ENCODE measurements at regions not wholly inside any gene's neighbourhood (a gene's known extent, or its start where the extent isn't known, plus 50 kb on each side); places are given as distances from the start of the nearest gene placed in this dataset.

DNA sequence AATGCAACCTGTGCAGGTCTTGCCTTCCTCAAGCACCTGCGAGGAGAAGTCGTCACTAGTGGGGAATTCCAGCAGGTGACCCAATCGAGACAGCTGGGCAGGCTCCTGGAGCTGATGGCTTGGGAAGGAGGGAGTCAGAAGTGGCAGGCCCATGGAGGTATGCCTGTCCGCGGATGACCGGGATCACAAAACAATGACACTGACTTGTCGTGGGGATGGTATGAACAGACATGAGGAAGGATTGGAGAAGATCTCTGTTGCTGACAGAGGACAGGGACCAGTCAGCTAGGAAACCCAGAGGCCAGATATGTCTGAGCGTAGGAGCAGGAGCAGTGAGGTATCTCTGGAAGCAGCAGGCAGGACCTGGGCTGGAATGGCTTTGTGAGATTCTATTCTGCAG, 233.3 kb downstream of the SOX9 start:
- Histone ChIP-seq H3K27ac (ENCODE audit: low read depth in 1 of 2, low read length in 2 of 2) (no peak overlapping the region), H3K4me1 (ENCODE audit: insufficient read depth, low read length) (no peaks in the 10 kb centered on the region), H3K4me3 (ENCODE audit: low read length) (no peak overlapping the region), H3K9me3 (ENCODE audit: control insufficient read depth in 1 of 2, insufficient read depth in 1 of 2, low read length in 2 of 2) (peaks cover 4 to 33% of the 10 kb centered on the region in 2 experiments), H3K27me3 (ENCODE audit: control insufficient read depth in 1 of 2, insufficient read depth in 2 of 2, low read length in 2 of 2) (no peaks in the 10 kb centered on the region), H3K36me3 (ENCODE audit: insufficient read depth, low read length) (no peaks in the 10 kb centered on the region)
- intact Hi-C loops (cut with DNase I, micrococcal nuclease), result no loop called here
- no peaks in the 10 kb centered on the region for H3K36me3 Mint-ChIP-seq (ENCODE audit: low read depth)
- POLR2A ChIA-PET, result no interaction called here
- no peak for ATAC-seq (ENCODE audit: poor library complexity)
- no peaks in the 10 kb centered on the region for H3K4me1 Mint-ChIP-seq (ENCODE audit: low read depth)
- no peak overlapping the region for H3K4me3 Mint-ChIP-seq
- CTCF ChIA-PET, result no interaction called here
- H3K9me3 Mint-ChIP-seq, result peaks cover 11% of the 10 kb centered on the region
- peaks cover 7% of the 10 kb centered on the region for H3K27me3 Mint-ChIP-seq
- TF ChIP-seq, protein P1, sequence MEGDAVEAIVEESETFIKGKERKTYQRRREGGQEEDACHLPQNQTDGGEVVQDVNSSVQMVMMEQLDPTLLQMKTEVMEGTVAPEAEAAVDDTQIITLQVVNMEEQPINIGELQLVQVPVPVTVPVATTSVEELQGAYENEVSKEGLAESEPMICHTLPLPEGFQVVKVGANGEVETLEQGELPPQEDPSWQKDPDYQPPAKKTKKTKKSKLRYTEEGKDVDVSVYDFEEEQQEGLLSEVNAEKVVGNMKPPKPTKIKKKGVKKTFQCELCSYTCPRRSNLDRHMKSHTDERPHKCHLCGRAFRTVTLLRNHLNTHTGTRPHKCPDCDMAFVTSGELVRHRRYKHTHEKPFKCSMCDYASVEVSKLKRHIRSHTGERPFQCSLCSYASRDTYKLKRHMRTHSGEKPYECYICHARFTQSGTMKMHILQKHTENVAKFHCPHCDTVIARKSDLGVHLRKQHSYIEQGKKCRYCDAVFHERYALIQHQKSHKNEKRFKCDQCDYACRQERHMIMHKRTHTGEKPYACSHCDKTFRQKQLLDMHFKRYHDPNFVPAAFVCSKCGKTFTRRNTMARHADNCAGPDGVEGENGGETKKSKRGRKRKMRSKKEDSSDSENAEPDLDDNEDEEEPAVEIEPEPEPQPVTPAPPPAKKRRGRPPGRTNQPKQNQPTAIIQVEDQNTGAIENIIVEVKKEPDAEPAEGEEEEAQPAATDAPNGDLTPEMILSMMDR (IDR thresholded peaks at IDR 0.05), result no peak
- DNase-seq, result no peak
- H3K27ac Mint-ChIP-seq, result no peak overlapping the region

DNA sequence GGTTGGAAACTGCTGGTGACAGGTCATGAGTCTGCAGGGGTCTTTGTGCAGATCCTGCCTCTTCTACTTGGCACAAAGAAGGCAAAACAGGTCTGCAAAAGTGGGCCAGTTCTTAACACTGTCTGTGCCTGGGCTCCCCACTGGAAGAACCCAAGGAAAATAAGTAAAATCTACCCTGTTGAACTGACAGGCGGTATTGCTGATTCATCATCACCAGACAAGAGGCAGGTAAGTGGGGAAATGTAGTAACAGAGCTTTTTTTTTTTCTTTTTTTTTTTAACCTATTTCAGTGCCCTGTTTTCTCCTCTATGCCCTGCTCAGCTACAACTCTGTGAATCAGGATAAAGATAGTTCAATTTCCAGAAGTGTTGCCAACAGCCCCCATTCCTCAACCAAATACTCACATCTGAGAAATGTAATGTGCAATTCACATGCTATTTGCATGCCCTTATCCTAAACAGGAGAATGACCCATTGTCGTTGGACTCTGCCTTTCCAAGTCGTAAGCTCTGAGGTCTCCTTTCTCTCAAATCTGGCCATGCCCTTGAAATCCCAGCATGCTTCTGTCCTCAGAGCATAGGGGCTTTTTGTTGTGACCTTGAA, 237.0 kb downstream of the SOX9 start:
- H3K4me1 Mint-ChIP-seq (ENCODE audit: low read depth), result no peaks in the 10 kb centered on the region
- no peak overlapping the region for H3K27ac Mint-ChIP-seq
- no peak overlapping the region for H3K27ac ChIP-seq (ENCODE audit: low read depth in 1 of 2, low read length in 2 of 2)
- intact Hi-C loops (cut with DNase I, micrococcal nuclease), result loop anchor here in 1 of 2 experiments (5.0 kb wide), 1 partner anchor 61 kb away; no protein-coding TSS in a partner anchor
- no peaks in the 10 kb centered on the region for H3K36me3 ChIP-seq (ENCODE audit: insufficient read depth, low read length)
- H3K9me3 ChIP-seq (ENCODE audit: control insufficient read depth in 1 of 2, insufficient read depth in 1 of 2, low read length in 2 of 2), result peaks cover 4 to 9% of the 10 kb centered on the region in 2 experiments
- no peaks in the 10 kb centered on the region for H3K4me1 ChIP-seq (ENCODE audit: insufficient read depth, low read length)
- H3K36me3 Mint-ChIP-seq (ENCODE audit: low read depth), result no peaks in the 10 kb centered on the region
- TF ChIP-seq, protein P1 (IDR thresholded peaks at IDR 0.05), result no peak
- H3K27me3 ChIP-seq (ENCODE audit: control insufficient read depth in 1 of 2, insufficient read depth in 2 of 2, low read length in 2 of 2), result no peaks in the 10 kb centered on the region
- POLR2A ChIA-PET, result no interaction called here
- no peak overlapping the region for H3K4me3 Mint-ChIP-seq
- H3K27me3 Mint-ChIP-seq, result peaks cover 5% of the 10 kb centered on the region
- DNase-seq (no peak), ATAC-seq (ENCODE audit: poor library complexity) (no peak)
- no peak overlapping the region for H3K4me3 ChIP-seq (ENCODE audit: low read length)
- CTCF ChIA-PET, result no interaction called here
- peaks cover 14% of the 10 kb centered on the region for H3K9me3 Mint-ChIP-seq

DNA sequence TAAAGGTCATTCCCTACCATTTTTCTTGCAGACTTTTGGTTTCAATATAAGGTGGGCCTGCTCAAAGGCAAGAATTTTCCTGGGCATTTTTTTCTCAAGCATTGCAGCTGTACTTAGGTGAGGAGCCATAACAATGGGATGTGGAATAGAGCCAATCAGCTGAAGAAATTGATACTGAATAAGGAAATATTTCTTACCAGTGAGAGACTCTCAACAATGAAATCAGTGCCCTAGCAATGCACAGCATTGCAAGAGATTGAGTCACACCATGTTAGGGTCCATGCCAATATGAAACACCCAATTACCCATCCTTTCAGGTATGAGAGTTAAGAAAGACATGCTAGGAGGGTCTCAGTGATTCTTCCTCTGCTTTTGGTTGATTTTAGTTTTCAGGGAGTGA, 237.6 kb downstream of the SOX9 start:
- Histone ChIP-seq H3K9me3 (ENCODE audit: control insufficient read depth in 1 of 2, insufficient read depth in 1 of 2, low read length in 2 of 2) (peaks cover 4 to 9% of the 10 kb centered on the region in 2 experiments), H3K4me3 (ENCODE audit: low read length) (no peak overlapping the region), H3K27ac (ENCODE audit: low read depth in 1 of 2, low read length in 2 of 2) (no peak overlapping the region), H3K27me3 (ENCODE audit: control insufficient read depth in 1 of 2, insufficient read depth in 2 of 2, low read length in 2 of 2) (no peaks in the 10 kb centered on the region), H3K36me3 (ENCODE audit: insufficient read depth, low read length) (no peaks in the 10 kb centered on the region), H3K4me1 (ENCODE audit: insufficient read depth, low read length) (no peaks in the 10 kb centered on the region)
- ChIA-PET CTCF (no interaction called here), POLR2A (no interaction called here)
- Mint-ChIP-seq H3K4me3 (no peak overlapping the region), H3K27me3 (peaks cover 5% of the 10 kb centered on the region), H3K9me3 (peaks cover 10% of the 10 kb centered on the region), H3K27ac (no peak overlapping the region), H3K4me1 (ENCODE audit: low read depth) (no peaks in the 10 kb centered on the region), H3K36me3 (ENCODE audit: low read depth) (no peaks in the 10 kb centered on the region)
- DNase-seq, result no peak
- ATAC-seq (ENCODE audit: poor library complexity), result no peak
- intact Hi-C loops (cut with DNase I, micrococcal nuclease), result loop anchor here in 1 of 2 experiments (5.0 kb wide), 1 partner anchor 61 kb away; no protein-coding TSS in a partner anchor
- TF ChIP-seq, protein P1 (IDR thresholded peaks at IDR 0.05), result no peak

Data from CD4-positive, alpha-beta T cell (primary cell).